Cardiac fibroblast (primary cell): ENCODE measurements at regions not wholly inside any gene's neighbourhood (a gene's known extent, or its start where the extent isn't known, plus 50 kb on each side); places are given as distances from the start of the nearest gene placed in this dataset.
"Not testable (repeated sequence)": the region's sequence is repeated elsewhere in the genome, so short reads cannot be mapped to it uniquely, and the experiment has no call there.

Experiments used
- DNase-seq, 2 donors: peaks; one replicate each; pipeline versions ENCODE4 v3.0.0 to v3.0.0-alpha.2; 2010; ENCODE audit warnings: low read depth in 2 of 2
- H3K4me3 ChIP-seq, 2 donors: replicated peaks in 1 of 2; 1 replicate in 1 of 2; 2 replicates in 1 of 2; pipeline ENCODE4 v1.5.1; 2011; ENCODE audit warnings: low read depth in 2 of 2, low read length in 2 of 2, mild to moderate bottlenecking in 2 of 2, moderate library complexity in 1 of 2

DNA sequence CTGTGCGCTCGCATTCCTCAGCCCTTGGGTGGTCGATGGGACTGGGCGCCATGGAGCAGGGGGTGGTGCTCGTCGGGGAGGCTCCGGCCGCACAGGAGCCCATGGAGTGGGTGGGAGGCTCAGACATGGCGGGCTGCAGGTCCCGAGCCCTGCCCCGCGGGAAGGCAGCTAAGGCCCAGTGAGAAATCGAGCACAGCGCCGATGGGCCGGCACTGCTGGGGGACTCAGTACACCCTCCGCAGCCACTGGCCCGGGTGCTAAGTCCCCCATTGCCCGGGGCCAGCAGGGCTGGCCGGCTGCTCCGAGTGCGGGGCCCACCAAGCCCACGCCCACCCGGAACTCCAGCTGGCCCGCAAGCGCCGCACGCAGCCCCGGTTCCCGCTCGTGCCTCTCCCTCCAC is 104.1 kb downstream of the SRGAP2 start:
- not testable (repeated sequence) for H3K4me3 ChIP-seq, DNase-seq

DNA sequence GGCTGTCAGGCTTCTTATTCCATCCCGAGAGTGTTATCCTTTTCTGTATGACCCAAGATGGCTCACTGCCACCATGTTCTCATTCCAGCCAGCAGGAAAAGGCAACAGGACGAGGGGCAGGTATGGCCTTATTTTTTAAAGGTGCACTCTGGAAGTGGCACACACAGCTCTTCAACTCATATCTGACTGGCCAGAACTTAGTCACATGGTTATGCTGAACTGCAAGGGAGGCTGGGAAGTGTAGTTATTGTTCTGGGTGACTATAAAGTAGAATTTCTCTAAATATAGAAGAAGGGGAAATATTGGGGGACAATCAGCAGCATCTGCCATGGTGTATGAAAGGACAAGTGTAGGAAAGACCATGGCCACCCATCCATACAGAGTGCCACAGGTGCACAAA is 107.6 kb downstream of the SRGAP2 start:
- DNase-seq, H3K4me3 ChIP-seq: not testable (repeated sequence)

DNA sequence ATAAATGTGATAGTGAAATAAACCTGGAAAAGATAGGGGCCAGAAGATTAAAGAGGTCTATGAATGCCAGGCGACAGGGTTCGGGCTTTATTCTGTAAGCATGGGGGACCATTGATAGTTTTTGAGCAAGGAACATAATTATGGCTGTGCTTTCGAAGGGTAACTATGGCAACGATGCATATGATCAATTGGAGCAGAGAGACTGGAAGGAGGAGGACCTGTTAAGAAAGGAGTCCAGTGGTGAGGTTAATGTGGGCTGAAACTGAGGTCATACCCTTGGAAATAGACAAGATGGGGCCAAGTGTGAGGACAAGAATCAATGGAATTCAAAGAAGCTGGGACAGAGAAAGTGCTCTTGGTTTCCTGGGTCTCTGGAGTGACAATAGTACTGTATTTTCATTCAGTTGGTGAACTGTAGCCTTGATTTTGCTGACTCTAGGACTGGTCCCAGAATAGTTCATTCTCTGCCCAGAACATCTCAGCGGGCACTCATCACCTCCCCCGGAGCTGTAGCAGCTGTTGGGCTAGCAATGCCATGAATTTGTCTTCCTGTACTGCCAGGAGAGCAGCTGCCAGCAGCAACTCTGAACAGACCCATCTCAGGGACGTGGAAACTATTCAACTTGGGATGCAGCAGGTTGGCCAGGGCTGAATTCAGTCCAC is 108.4 kb downstream of the SRGAP2 start:
- H3K4me3 ChIP-seq: not testable (repeated sequence)
- peak; percentile 16 to 77 for DNase-seq

DNA sequence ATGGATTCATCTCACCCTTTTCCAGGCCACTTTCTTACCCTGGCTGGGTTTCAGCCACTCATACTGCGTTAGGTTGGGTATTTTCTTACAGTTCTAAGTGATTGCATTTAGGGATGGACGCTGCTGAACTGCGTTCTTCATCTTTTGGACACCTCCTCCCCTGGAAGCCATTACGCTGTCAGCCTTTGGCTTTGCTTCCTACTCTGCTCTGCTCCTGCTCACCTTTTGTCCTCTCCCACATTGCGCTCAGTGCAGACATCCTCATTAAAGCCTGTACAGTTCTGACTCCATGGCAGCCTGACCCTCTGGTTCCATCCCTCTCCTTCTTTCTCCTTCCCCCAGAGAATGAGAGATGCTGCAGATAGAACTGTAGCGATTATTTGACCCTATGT is 108.9 kb downstream of the SRGAP2 start:
- DNase-seq, H3K4me3 ChIP-seq: not testable (repeated sequence)

DNA sequence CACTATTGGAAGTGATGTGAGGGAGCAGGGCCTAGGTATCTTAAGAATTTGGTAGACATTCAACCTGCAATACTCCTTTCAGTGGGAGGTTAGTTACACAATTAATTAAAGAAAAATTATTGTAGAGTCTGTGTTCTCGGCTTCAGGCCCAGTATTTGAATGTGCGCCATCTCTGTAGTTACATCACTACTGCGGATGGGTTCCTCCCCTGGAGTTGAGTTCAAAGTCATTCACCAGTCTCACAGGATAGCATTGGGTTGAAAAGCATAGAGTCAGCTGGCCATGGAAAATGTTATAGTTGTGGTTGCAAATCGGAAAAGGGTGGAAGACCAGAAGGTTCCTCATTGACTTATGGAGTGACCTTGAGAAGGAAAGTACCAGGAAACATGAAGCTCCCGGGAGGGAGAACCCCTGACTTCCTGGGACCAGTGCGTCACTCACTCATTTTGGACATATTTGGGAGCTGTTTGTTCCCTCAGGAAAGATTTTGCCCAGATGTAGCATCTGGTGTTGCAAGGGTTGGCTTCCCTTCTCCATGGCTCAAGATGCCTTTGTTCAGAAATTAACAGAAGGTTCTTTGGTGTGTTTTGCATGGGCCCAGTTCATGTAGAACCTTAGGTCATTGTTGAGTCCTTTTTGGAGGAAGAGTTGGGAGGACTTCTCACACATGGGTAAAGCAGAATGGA is 111.8 kb downstream of the SRGAP2 start:
- not testable (repeated sequence) for H3K4me3 ChIP-seq, DNase-seq

DNA sequence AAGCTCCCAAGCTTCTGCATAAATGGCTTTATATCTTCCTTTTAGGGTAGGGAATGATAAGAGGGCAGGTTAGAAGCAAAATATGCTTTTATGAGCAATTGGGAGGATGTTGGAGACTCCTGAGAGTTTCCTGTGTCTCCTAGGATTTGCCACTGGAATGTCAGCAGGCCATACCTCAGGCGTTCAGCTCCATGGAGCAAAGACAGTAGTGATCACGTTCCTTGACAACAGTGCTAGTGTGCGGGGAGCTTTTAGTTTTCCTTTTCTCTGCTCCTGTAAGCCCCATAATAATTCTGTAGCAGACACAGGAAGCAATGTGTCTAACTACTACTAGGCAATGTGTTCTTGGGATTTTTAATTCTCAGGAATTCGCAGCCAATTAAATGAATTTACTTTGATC is 113.6 kb downstream of the SRGAP2 start:
- not testable (repeated sequence) for H3K4me3 ChIP-seq, DNase-seq

DNA sequence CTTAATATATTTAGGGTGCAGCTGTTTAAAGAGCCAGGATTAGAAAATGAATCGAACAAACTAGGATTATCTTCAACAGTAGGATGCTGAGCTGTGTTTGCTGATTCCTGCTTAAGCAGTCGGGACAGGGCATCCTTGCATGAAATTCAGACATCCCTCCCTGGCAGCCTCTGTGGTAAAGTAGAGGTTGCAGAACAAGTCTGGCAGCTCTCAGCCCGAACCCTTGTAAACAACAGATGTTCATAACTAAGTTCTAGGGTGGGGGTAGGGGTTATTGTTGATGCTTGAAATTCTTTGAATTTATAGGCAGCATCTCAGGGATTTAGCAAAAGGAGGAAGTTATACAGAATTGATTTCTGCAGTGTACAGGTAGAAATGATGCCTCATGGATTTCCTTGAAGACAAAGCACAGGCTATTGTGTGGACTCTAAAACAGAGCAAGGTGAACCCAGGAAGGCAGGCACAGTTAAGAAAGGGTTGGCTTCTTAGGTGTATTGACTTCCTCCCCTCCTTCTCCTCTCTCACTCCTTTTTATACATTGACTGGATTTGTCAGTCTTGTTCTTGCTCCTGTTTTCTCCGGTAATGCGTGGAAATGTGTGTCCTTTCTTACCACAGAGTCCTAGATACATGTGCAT is 114.7 kb downstream of the SRGAP2 start:
- not testable (repeated sequence) for H3K4me3 ChIP-seq, DNase-seq

DNA sequence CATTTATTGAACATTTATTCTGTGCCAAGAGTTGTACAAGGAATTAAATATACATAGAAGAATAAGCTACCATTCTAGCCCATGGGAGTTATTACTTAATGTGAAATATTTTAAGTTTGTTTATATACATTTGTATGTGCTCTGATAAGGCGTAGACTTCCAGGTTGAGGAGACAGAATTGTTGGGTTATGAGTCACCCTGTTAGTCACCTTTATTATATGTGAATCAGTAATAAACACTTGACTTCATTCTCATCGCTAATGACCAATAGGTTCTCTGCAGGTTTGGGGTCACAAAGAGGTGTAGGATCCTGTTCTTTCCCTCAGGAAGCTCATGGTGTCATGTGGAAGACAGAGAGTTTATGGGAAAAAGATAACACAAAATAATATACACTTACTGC is 116.9 kb downstream of the SRGAP2 start:
- H3K4me3 ChIP-seq, DNase-seq: not testable (repeated sequence)

DNA sequence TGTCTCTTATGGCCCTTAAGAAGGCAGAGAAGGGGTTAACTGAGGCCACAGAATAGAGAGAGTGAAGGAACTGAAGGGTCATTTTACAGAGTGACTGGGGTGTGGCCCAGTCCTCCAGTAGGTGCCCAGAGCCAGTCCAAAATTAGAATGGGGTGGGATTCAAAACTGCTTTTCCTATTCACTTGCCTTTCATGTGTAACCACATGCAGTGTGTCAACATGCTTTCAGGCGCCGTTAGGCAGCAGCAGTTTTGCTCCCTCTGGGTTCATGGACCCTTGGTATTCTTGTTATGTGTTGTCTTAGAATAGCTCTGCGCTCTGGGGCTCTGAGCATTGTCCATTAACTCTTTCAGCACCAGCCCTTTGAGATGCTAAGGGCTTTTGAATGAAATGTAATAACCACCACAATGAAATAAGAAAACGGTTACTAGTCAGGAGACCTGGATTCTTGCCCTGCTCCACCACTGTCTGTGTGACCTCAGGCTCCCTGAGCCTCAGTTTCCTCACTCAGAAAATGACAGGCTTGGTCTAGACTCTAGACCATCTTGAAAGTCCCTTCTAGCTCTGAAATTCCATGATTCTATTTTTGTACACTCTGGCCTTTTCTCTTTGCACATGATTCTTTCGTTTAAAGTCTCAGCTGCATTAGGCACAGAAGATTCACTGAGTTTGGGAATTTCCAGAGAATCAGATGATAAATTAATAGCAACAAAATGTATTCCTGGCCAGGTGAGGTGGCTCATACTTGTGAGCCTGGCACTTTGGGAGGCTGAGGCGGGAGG is 123.0 kb downstream of the SRGAP2 start:
- H3K4me3 ChIP-seq, DNase-seq: not testable (repeated sequence)

DNA sequence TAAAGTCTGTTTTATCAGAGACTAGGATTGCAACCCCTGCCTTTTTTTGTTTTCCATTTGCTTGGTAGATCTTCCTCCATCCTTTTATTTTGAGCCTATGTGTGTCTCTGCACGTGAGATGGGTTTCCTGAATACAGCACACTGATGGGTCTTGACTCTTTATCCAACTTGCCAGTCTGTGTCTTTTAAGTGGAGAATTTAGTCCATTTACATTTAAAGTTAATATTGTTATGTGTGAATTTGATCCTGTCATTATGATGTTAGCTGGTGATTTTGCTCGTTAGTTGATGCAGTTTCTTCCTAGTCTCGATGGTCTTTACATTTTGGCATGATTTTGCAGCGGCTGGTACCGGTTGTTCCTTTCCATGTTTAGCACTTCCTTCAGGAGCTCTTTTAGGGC is 128.3 kb downstream of the SRGAP2 start:
- not testable (repeated sequence) for H3K4me3 ChIP-seq, DNase-seq

DNA sequence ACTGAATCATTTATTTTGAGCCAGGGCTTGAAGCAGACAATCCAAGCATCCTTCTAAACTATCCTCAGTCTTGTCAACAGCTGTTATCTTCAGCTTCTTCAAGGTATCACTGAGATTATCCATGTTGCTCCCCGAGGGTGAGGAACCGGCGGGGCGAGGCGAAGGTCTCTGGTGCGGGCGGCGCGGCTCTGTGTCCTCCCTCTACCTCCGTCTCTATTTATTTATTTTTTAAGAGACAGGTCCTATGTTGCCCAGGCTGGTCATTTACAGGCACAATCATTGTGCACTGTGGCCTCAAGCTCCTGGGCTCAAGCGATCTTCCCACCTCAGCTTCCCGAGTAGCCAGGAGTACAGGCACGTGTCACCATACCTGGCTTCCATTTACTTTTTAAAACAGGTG is 130.0 kb downstream of the SRGAP2 start:
- not testable (repeated sequence) for DNase-seq, H3K4me3 ChIP-seq

DNA sequence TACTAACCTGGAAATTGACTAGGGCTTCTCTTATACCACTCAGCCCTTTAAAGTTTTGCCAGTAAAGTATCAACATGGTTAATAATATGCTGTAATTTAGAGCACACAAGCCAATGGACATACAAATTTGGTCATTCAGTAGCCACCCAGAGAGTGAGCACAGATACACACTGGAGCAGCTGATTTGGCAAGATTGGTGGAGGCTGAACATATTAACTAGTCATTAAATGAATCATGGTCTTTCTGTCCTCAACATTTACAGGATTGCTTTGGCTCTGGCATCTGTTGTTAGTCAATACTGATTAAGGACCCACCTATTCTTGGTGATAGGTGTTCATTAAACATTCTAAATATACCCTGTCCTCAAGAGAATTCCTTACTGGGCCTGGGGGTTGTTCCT is 130.6 kb downstream of the SRGAP2 start:
- not testable (repeated sequence) for H3K4me3 ChIP-seq, DNase-seq

DNA sequence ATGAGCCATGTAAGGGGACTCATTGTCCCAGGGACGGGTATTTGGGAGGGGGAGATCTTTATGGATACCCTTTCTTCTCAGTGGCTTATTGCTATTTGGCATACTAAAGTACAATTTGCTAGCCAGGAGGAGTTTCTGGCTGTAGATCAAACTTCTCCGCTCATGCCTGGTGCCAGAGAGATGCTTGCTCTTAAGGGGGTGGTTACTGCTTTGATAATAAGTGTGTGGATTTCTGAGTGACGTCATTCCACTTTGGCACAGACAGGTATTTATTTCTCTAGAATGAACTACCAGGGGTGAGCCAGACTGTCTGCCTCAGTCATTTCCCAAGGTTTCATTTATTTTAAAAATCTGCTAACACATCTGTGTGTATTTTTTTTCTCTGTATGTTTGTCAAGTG is 131.1 kb downstream of the SRGAP2 start:
- H3K4me3 ChIP-seq: not testable (repeated sequence)
- peak in 1 of 2 donors; percentile 8 for DNase-seq

DNA sequence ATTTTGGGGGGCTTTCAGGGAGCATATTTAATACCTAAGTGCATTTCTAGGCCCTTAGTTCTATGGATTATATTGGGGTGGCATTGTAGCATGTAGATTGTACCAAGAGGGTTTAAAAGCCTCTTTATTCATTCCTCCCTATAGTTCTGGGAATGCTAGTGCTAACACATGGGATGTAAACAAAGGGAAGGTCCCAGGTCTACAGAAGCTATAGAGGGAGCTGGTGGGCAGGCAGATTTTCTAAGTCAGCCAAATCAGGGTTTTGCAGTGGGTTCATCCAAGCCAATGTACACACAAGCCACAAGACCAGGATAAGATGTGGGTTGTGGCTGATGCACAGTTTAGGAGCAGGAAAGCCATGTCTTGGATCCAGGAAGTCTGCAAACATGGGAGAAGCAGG is 131.8 kb downstream of the SRGAP2 start:
- not testable (repeated sequence) for H3K4me3 ChIP-seq, DNase-seq

DNA sequence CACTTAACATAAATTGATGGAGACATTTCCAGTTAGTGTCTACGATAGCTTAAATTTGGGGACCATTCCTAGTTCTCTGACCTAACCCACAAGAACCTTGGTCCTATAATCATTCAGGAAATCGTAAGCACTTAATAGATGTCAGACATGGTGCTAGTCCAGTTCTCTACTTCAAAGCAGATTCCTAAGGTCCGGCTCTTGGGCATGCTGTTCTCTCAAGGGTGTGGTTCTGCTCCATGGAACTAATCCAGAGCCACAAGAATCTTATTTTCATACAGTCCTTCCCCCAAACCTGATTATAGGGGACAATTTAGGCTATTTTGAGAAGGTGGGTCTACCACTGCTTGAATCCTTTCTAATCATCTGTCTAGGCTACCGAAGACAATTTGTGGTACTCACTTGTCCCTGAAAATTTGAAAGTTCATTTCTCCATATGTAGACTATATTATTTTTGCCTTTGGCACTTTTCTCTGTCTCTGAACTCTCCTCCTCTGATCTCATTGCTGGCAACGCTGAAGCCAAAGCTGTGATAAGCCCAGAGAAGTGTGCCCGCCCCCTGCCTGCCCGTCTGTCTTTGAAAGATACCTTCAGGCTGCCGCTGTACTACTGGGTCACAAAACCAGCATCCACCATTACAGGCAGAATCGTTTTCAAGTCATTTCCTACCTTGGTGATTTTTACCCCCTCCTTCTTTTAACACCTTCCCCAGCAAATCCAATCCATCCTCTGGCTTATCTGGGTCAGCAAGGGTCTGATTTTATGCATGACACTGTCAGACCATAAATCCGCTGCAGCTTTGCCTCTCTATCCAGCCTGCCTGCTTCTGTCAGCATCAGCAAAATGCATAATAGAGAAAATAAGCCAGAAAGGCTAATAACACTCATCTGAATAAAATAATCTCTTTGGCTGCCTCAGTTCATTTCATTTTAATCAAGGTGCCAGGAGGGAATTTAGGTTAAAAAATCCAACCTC is 132.8 kb downstream of the SRGAP2 start:
- H3K4me3 ChIP-seq, DNase-seq: not testable (repeated sequence)

DNA sequence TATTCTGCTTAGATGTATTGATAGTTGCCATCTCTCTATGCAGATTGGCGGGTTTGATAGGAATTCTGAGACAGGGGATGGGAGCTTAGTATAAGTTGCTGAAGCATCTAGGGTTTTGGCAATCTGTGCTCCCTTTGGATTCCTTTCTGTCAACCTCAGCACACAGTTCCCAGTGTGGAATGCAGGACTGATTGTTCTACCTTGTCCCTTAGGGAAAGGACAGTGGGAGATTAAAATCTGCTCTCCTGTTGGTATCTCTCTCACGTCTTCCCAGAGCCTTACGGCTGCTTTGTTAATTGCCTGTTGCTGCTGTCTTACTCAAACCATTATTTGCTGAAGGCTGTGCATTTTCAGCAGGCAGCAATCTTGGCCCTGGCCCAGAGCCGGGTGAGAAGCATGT is 133.3 kb upstream of the IKBKE start:
- H3K4me3 ChIP-seq: not testable (repeated sequence)
- peak in 1 of 2 donors; percentile 9 for DNase-seq

DNA sequence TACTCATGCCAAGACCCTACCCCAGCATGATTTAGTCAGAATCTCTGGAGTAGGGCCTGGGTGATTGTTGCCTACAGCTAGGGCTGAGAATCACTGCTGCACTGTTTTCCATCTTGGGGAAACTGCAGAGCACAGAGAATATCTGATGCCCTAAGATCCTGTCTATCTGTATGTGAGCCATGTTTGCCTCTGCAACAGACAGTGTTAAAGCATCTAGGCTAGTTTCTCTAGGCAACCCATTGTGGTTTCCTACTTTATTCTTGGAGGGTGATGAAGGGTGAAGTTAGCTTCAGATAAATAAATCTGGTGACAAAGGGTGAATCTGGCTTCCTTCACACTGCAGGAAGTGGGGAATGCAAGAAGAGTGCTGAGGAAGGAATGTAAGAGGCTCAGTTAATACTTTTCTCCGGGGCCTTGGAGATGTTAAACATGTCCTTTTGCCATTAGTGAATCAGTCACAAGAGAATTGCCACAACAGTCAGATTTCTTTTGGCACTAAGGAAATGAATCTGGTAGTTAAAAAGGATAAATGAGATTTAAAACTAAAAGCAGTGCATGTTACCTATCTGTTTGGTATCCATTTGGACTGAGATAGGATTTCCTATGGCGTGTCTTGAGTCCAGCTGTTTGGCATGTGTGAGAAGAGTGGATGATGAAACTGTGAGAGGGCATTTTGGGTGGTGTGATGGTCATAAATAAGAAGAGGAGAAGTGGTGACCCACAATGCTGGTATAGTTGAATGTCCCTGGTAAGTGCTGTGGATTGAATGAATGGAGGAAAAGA is 119.6 kb upstream of the IKBKE start:
- DNase-seq: peak in 1 of 2 donors; percentile 18

More for the DNA sequence above, 119.6 kb upstream of the IKBKE start:
- not testable (repeated sequence) for H3K4me3 ChIP-seq
